Neural crest cell (in vitro differentiated cells): ENCODE measurements at regions not wholly inside any gene's neighbourhood (a gene's known extent, or its start where the extent isn't known, plus 50 kb on each side); places are given as distances from the start of the nearest gene placed in this dataset.

Experiments used
- DNase-seq: peaks from one replicate; pipeline ENCODE4 v3.0.0; 2021; ENCODE audit warnings: low read depth, mixed read lengths, low spot score
- H3K27ac Mint-ChIP-seq: one replicate; pipeline ENCODE4 v1.8.0; 2021; ENCODE audit warnings: mild to moderate bottlenecking, mixed read lengths; ENCODE audit not compliant: unreplicated experiment
- H3K27me3 Mint-ChIP-seq: 2 replicates; pipeline ENCODE4 v1.8.0; 2021; ENCODE audit warnings: low read depth, mild to moderate bottlenecking, mixed read lengths
- H3K36me3 Mint-ChIP-seq: 2 replicates; pipeline ENCODE4 v1.8.0; 2021; ENCODE audit warnings: low read depth, mild to moderate bottlenecking, mixed read lengths
- H3K4me1 Mint-ChIP-seq: 2 replicates; pipeline ENCODE4 v1.8.0; 2021; ENCODE audit warnings: mixed read lengths
- H3K4me3 Mint-ChIP-seq: one replicate; pipeline ENCODE4 v1.8.0; 2021; ENCODE audit warnings: mild to moderate bottlenecking, mixed read lengths
- H3K9me3 Mint-ChIP-seq: 2 replicates; pipeline ENCODE4 v1.8.0; 2021; ENCODE audit warnings: mixed read lengths
- TF ChIP-seq, protein P1 (sequence below): fragments of 200-600 bp; sonication (generic); conservative IDR thresholded peaks from 2 replicates; pipeline ENCODE4 v1.5.0; 2021; ENCODE audit warnings: antibody characterized with exemption, mild to moderate bottlenecking

GRCh38 chr20:20955892-20956291 is 150.3 kb downstream of the LINC00237 start:
- no peak for DNase-seq
- Mint-ChIP-seq H3K36me3 (no peaks in the 10 kb centered on the region), H3K27me3 (no peaks in the 10 kb centered on the region), H3K27ac (no peak overlapping the region), H3K4me1 (peaks cover 14% of the 10 kb centered on the region), H3K4me3 (no peak overlapping the region), H3K9me3 (peaks cover 7% of the 10 kb centered on the region)
- TF ChIP-seq, protein P1, sequence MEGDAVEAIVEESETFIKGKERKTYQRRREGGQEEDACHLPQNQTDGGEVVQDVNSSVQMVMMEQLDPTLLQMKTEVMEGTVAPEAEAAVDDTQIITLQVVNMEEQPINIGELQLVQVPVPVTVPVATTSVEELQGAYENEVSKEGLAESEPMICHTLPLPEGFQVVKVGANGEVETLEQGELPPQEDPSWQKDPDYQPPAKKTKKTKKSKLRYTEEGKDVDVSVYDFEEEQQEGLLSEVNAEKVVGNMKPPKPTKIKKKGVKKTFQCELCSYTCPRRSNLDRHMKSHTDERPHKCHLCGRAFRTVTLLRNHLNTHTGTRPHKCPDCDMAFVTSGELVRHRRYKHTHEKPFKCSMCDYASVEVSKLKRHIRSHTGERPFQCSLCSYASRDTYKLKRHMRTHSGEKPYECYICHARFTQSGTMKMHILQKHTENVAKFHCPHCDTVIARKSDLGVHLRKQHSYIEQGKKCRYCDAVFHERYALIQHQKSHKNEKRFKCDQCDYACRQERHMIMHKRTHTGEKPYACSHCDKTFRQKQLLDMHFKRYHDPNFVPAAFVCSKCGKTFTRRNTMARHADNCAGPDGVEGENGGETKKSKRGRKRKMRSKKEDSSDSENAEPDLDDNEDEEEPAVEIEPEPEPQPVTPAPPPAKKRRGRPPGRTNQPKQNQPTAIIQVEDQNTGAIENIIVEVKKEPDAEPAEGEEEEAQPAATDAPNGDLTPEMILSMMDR = no peak

GRCh38 chr20:20953738-20954618 is 152.2 kb downstream of the LINC00237 start:
- Mint-ChIP-seq H3K9me3 (no peaks in the 10 kb centered on the region), H3K27me3 (no peaks in the 10 kb centered on the region), H3K4me3 (no peak overlapping the region), H3K27ac (no peak overlapping the region), H3K36me3 (no peaks in the 10 kb centered on the region), H3K4me1 (peaks cover 2% of the 10 kb centered on the region)
- DNase-seq = no peak
- TF ChIP-seq, protein P1 = no peak

- no peak for DNase-seq
- H3K4me1 Mint-ChIP-seq = no peaks in the 10 kb centered on the region
- H3K36me3 Mint-ChIP-seq = no peaks in the 10 kb centered on the region
- H3K27ac Mint-ChIP-seq = no peak overlapping the region
- no peak overlapping the region for H3K4me3 Mint-ChIP-seq
- TF ChIP-seq, protein P1 = no peak
- H3K27me3 Mint-ChIP-seq = no peaks in the 10 kb centered on the region
- peaks cover 3% of the 10 kb centered on the region for H3K9me3 Mint-ChIP-seq
Measured at GRCh38 chr20:20950620-20951019, 155.5 kb downstream of the LINC00237 start.

DNA sequence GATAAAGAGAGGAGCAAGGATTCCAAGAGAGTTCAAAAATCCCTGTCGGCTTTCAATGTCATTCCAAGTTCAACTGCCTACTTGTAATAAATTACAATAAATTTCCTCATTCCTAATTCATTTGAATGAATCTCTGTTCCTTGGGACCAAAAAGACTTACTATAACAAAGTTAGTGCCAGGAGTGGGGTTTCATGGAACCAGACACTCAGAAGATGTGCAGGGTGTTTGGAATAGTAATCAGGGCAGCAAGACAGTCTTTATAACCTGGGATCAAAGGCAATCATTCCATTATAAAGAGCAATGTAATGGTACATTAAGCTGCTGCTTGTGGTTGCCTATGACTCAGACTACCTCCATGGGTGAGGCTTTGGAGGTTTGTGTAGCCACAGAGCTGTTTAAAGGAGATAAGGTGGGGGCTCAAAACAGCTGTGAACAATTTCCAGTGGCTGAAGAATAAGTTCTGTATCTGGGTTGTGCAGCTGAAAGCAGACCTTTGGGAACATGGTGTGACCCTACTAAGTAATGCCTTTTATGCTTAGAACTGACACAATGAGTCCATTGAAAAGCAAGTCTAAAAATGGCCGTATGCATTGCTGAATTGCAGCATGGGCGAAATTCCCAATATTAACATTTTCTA is 159.9 kb downstream of the LINC00237 start:
- H3K4me3 Mint-ChIP-seq = no peak overlapping the region
- H3K36me3 Mint-ChIP-seq = no peaks in the 10 kb centered on the region
- peaks cover 11% of the 10 kb centered on the region for H3K9me3 Mint-ChIP-seq
- TF ChIP-seq, protein P1 = no peak
- no peaks in the 10 kb centered on the region for H3K4me1 Mint-ChIP-seq
- no peak overlapping the region for H3K27ac Mint-ChIP-seq
- H3K27me3 Mint-ChIP-seq = no peaks in the 10 kb centered on the region
- DNase-seq = no peak

- TF ChIP-seq, protein P1 = no peak
- no peaks in the 10 kb centered on the region for H3K4me1 Mint-ChIP-seq
- H3K27ac Mint-ChIP-seq = no peak overlapping the region
- no peaks in the 10 kb centered on the region for H3K36me3 Mint-ChIP-seq
- no peak for DNase-seq
- peaks cover 8% of the 10 kb centered on the region for H3K9me3 Mint-ChIP-seq
- H3K27me3 Mint-ChIP-seq = peaks cover 9% of the 10 kb centered on the region
- H3K4me3 Mint-ChIP-seq = no peak overlapping the region
Measured at GRCh38 chr20:20941468-20941889, 164.7 kb downstream of the LINC00237 start.
